Stimulated activated effector memory CD8-positive, alpha-beta T cell treated with anti-CD3 and anti-CD28 coated beads, Interleukin-12 subunit alpha, Interleukin-12 subunit beta, amount 100 ng/mL, for 72 hours (primary cell): ENCODE measurements at regions not wholly inside any gene's neighbourhood (a gene's known extent, or its start where the extent isn't known, plus 50 kb on each side); places are given as distances from the start of the nearest gene placed in this dataset.

Experiments
- ATAC-seq: fragments of 150-1000 bp; cut with Tn5 transposase; 2 replicates; pipeline ENCODE4 v1.10.0; 2021
- DNase-seq, 2 donors: peaks; one replicate each; pipeline ENCODE4 v3.0.0; 2021 to 2022; ENCODE audit warnings: low spot score in 2 of 2
- H3K27ac Mint-ChIP-seq: one replicate; pipeline ENCODE4 v1.8.0; 2022; ENCODE audit warnings: mild to moderate bottlenecking, mixed read lengths
- H3K36me3 Mint-ChIP-seq: one replicate; pipeline ENCODE4 v1.8.0; 2022; ENCODE audit warnings: mild to moderate bottlenecking, mixed read lengths
- H3K4me1 Mint-ChIP-seq: one replicate; pipeline ENCODE4 v1.8.0; 2022; ENCODE audit warnings: mixed read lengths
- H3K4me3 Mint-ChIP-seq: one replicate; pipeline ENCODE4 v1.8.0; 2022; ENCODE audit warnings: mild to moderate bottlenecking, mixed read lengths
- H3K9me3 Mint-ChIP-seq: one replicate; pipeline ENCODE4 v1.8.0; 2022; ENCODE audit warnings: mixed read lengths

DNA sequence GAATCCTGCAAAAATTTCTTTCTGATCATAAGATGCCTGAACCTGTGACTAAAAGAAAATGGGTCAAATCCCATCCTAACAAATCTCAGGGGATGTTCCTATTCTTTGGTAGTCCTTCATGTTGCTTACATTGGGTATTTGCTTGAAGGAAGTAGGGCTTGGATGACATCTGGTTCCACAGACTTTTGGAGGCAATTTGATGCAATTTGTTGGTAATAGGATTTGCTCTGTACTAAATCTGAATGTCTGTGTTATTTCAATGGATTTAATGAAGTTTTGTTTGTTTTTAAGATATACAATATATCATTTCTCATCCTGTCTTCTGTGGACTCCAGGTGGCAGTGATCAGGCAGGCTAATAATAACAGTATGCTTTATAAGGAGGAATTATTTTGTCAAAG, 457.9 kb downstream of the ZSWIM6 start:
- H3K27ac Mint-ChIP-seq: no peak overlapping the region
- ATAC-seq (no peak), DNase-seq (no peak)
- H3K9me3 Mint-ChIP-seq: peaks cover 2% of the 10 kb centered on the region
- no peaks in the 10 kb centered on the region for H3K36me3 Mint-ChIP-seq
- H3K4me1 Mint-ChIP-seq: no peaks in the 10 kb centered on the region
- no peak overlapping the region for H3K4me3 Mint-ChIP-seq

- peaks cover 2% of the 10 kb centered on the region for H3K9me3 Mint-ChIP-seq
- H3K36me3 Mint-ChIP-seq: no peaks in the 10 kb centered on the region
- no peaks in the 10 kb centered on the region for H3K4me1 Mint-ChIP-seq
- no peak overlapping the region for H3K27ac Mint-ChIP-seq
- ATAC-seq: peak; percentile 68
- H3K4me3 Mint-ChIP-seq: no peak overlapping the region
- DNase-seq: no peak
Observed at GRCh38 chr5:61790678-61791077, 458.6 kb downstream of the ZSWIM6 start.

DNA sequence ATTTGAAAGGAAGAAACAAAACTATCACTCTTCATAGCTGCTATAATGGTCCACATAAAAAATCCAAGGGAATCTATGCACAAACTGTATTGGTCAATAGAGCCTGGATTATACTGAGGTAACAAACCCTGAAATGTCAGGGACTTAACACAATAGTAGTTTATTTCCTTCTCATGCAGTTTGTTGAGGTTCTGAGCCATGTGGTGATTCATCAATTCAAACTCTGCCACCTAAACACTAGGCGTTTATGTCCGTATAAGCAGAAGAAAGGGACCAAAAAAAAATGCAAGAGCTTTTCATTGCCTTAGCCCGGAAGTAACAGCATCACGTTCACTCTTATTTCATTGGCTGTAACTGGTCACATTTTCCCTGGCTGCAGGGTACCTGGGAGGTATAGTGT, 464.7 kb downstream of the ZSWIM6 start:
- Mint-ChIP-seq H3K9me3 (no peaks in the 10 kb centered on the region), H3K4me1 (no peaks in the 10 kb centered on the region), H3K36me3 (no peaks in the 10 kb centered on the region), H3K4me3 (no peak overlapping the region), H3K27ac (no peak overlapping the region)
- ATAC-seq: no peak
- no peak for DNase-seq

- no peaks in the 10 kb centered on the region for H3K9me3 Mint-ChIP-seq
- H3K4me3 Mint-ChIP-seq: no peak overlapping the region
- no peaks in the 10 kb centered on the region for H3K4me1 Mint-ChIP-seq
- ATAC-seq: no peak
- no peaks in the 10 kb centered on the region for H3K36me3 Mint-ChIP-seq
- DNase-seq: no peak
- H3K27ac Mint-ChIP-seq: no peak overlapping the region
Observed at GRCh38 chr5:61800450-61800849, 468.4 kb downstream of the ZSWIM6 start.

DNA sequence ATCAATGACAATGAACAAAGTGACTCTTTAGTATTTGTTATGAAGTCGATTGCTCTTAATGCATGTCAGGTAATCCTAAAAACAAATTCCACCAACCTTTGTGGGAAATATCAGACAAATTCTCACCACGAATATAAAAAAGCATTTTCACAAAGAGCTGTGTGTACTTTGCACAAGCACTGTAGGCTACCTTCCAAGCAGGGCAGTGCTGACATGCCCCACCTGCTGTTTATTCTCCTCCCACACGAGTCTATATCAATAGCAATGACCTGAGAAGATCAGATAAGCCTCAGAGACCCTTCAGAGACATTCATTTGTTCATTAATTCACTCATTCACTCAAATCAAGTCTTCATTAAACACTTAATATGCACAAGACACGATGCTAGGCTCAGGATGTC, 469.1 kb downstream of the ZSWIM6 start:
- Mint-ChIP-seq H3K36me3 (no peaks in the 10 kb centered on the region), H3K4me3 (no peak overlapping the region), H3K27ac (no peak overlapping the region), H3K9me3 (no peaks in the 10 kb centered on the region), H3K4me1 (no peaks in the 10 kb centered on the region)
- ATAC-seq (no peak), DNase-seq (no peak)

GRCh38 chr5:61802456-61802855, 470.4 kb downstream of the ZSWIM6 start:
- H3K36me3 Mint-ChIP-seq: no peaks in the 10 kb centered on the region
- H3K4me1 Mint-ChIP-seq: no peaks in the 10 kb centered on the region
- ATAC-seq (no peak), DNase-seq (no peak)
- no peak overlapping the region for H3K4me3 Mint-ChIP-seq
- H3K9me3 Mint-ChIP-seq: no peaks in the 10 kb centered on the region
- no peak overlapping the region for H3K27ac Mint-ChIP-seq

GRCh38 chr5:61805101-61805500, 473.0 kb downstream of the ZSWIM6 start:
- Mint-ChIP-seq H3K9me3 (no peaks in the 10 kb centered on the region), H3K27ac (no peak overlapping the region), H3K4me1 (no peaks in the 10 kb centered on the region), H3K4me3 (no peak overlapping the region), H3K36me3 (no peaks in the 10 kb centered on the region)
- DNase-seq (no peak), ATAC-seq (no peak)

DNA sequence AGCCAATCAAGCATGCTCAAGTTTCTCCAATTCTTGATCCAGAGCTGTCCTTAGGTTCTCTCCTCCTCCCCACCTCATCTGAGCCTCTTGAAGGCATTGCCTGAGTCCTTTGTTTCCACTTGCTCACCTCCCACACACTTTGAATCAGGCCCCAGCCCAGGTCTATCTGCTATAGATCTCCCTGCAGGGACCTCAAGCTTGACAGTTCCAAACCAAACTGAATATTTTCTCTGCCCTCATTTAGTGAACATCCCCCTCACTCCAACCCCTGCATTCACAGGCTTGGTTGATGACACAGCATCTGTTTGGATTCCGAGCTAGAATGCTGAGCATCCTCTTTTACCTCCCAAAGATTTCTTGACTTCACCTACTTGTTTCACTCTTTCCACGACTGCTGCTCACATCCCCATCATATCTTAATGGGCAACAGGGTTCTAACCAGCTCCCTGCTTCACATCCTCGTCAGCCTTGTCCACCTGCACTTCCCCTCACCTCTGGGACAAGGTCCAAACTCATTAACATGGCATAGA, 474.5 kb downstream of the ZSWIM6 start:
- Mint-ChIP-seq H3K9me3 (no peaks in the 10 kb centered on the region), H3K36me3 (no peaks in the 10 kb centered on the region), H3K27ac (no peak overlapping the region), H3K4me3 (no peak overlapping the region), H3K4me1 (no peaks in the 10 kb centered on the region)
- ATAC-seq: no peak
- no peak for DNase-seq

DNA sequence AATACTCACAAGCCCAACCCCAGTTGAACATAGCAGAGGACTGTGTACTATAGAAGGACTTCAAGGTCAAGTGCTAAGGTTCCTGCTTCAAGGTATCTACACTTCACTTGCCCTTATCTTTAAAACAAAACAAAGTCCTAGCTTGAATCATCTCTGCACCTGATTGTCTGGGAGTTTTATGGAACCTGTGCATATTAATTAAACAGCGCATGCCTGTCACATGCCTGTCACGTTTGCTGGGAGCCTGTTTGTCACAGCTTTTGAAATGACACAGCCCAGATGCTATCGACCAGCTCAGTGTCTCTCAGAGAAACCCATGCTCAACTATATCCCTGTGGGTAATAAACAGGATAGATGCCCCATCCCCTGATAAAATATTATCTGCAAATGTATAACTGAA, 476.0 kb downstream of the ZSWIM6 start:
- no peaks in the 10 kb centered on the region for H3K4me1 Mint-ChIP-seq
- no peaks in the 10 kb centered on the region for H3K9me3 Mint-ChIP-seq
- no peak for ATAC-seq
- H3K36me3 Mint-ChIP-seq: no peaks in the 10 kb centered on the region
- H3K4me3 Mint-ChIP-seq: no peak overlapping the region
- H3K27ac Mint-ChIP-seq: no peak overlapping the region
- no peak for DNase-seq

- Mint-ChIP-seq H3K36me3 (no peaks in the 10 kb centered on the region), H3K4me3 (no peak overlapping the region), H3K9me3 (no peaks in the 10 kb centered on the region), H3K27ac (no peak overlapping the region), H3K4me1 (no peaks in the 10 kb centered on the region)
- ATAC-seq (no peak), DNase-seq (no peak)
Observed at GRCh38 chr5:61808909-61809308, 476.9 kb downstream of the ZSWIM6 start.

GRCh38 chr5:61809651-61810050, 477.6 kb downstream of the ZSWIM6 start:
- H3K27ac Mint-ChIP-seq: no peak overlapping the region
- DNase-seq (no peak), ATAC-seq (no peak)
- H3K9me3 Mint-ChIP-seq: no peaks in the 10 kb centered on the region
- no peak overlapping the region for H3K4me3 Mint-ChIP-seq
- H3K36me3 Mint-ChIP-seq: no peaks in the 10 kb centered on the region
- no peaks in the 10 kb centered on the region for H3K4me1 Mint-ChIP-seq

GRCh38 chr5:61811052-61811451, 479.0 kb downstream of the ZSWIM6 start:
- H3K9me3 Mint-ChIP-seq: no peaks in the 10 kb centered on the region
- no peaks in the 10 kb centered on the region for H3K36me3 Mint-ChIP-seq
- H3K27ac Mint-ChIP-seq: no peak overlapping the region
- no peak overlapping the region for H3K4me3 Mint-ChIP-seq
- DNase-seq (no peak), ATAC-seq (no peak)
- H3K4me1 Mint-ChIP-seq: no peaks in the 10 kb centered on the region

DNA sequence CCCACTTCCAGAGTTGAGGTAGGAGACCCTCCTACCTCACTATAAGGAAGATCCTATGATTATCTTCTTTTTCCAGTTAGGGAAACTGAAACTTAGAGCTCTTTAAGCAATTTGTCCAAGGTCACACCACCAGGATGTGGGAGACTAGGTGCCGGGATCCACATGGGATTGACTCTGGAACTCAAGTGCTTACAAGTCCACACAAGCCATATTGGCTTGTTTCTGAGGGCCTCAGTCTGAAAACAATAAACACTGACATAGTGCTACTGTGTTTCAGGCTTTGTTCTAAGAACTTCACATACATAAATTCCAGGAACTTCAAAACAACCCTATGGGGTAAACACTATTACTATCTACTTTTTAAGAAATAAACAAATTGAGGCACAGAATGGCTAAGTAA, 481.3 kb downstream of the ZSWIM6 start:
- no peaks in the 10 kb centered on the region for H3K9me3 Mint-ChIP-seq

DNA sequence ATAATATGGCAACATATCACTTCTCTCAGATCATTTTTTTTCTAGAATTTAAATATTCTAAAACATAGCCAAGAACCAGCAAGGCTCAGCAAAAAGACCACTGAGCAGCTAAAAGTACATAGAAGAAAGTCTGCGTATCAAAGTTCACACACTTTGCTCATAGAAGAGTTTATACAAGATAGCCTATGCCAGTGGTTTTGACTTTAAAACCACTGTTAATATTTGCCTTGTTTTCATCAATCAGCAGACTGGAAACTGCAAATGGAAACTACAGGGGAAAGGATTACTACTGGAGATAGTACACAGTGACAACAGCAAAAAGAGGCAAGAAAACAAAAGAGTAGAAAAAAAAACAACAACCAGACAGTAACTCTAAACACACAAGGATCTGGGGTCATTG, 483.3 kb downstream of the ZSWIM6 start:
- DNase-seq (no peak), ATAC-seq (no peak)
- Mint-ChIP-seq H3K9me3 (peaks cover 5% of the 10 kb centered on the region), H3K36me3 (no peaks in the 10 kb centered on the region), H3K27ac (no peak overlapping the region), H3K4me3 (no peak overlapping the region), H3K4me1 (no peaks in the 10 kb centered on the region)

More for the DNA sequence above, 481.3 kb downstream of the ZSWIM6 start:
- Mint-ChIP-seq H3K36me3 (no peaks in the 10 kb centered on the region), H3K4me1 (no peaks in the 10 kb centered on the region), H3K27ac (no peak overlapping the region), H3K4me3 (no peak overlapping the region)
- no peak for DNase-seq
- no peak for ATAC-seq

DNA sequence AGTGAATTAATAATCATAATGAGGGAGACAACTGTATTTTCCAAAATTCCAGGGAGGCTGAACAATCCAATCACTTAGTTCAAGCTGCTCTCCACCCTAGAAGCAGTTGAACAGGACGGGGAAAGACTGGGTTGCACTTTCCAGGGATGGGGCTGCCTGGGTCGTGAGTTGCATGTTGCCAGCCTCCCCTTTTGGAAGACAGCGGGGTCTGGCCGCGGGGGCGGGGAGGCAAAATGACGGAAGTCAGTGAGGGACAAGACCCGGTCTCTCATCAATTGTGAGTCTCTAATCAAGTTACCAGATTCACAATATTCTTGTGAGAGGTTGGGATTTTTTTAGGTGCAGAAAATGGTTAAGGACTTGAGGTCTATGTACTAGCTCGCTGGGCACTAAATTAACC, 484.1 kb downstream of the ZSWIM6 start:
- Mint-ChIP-seq H3K4me3 (no peak overlapping the region), H3K9me3 (peaks cover 5% of the 10 kb centered on the region), H3K27ac (no peak overlapping the region), H3K4me1 (no peaks in the 10 kb centered on the region), H3K36me3 (no peaks in the 10 kb centered on the region)
- ATAC-seq: no peak
- no peak for DNase-seq

GRCh38 chr5:61816585-61817450, 484.8 kb downstream of the ZSWIM6 start:
- peaks cover 6% of the 10 kb centered on the region for H3K9me3 Mint-ChIP-seq
- no peaks in the 10 kb centered on the region for H3K36me3 Mint-ChIP-seq

More at GRCh38 chr5:61816585-61817450, 484.8 kb downstream of the ZSWIM6 start:
- Mint-ChIP-seq H3K27ac (no peak overlapping the region), H3K4me1 (no peaks in the 10 kb centered on the region), H3K4me3 (no peak overlapping the region)
- DNase-seq (no peak), ATAC-seq (no peak)
